NCI-H69 (cell line): ENCODE measurements at regions not wholly inside any gene's neighbourhood (a gene's known extent, or its start where the extent isn't known, plus 50 kb on each side); places are given as distances from the start of the nearest gene placed in this dataset.

ENCODE experiments used
- DNase-seq: peaks from one replicate; lab custom pipeline; 2025; lab: John Stamatoyannopoulos, UW

- no peak for DNase-seq
Observed at GRCh38 chr2:64221935-64222334, 77.7 kb upstream of the PELI1 start.

- no peak for DNase-seq
Observed at GRCh38 chr2:64222351-64222750, 78.1 kb upstream of the PELI1 start.

GRCh38 chr2:64223055-64223454 lies 78.8 kb upstream of the PELI1 start:
- no peak for DNase-seq

GRCh38 chr2:64225491-64225890 lies 81.3 kb upstream of the PELI1 start:
- DNase-seq, result peak; percentile 3

GRCh38 chr2:64226611-64227010 lies 82.4 kb upstream of the PELI1 start:
- peak; percentile 10 for DNase-seq

GRCh38 chr2:64227603-64228125 lies 83.4 kb upstream of the PELI1 start:
- DNase-seq, result no peak

GRCh38 chr2:64228126-64228678 lies 84.0 kb upstream of the PELI1 start:
- peak; percentile 96 for DNase-seq

GRCh38 chr2:64228918-64229317 lies 84.7 kb upstream of the PELI1 start:
- DNase-seq, result peak; percentile 8

GRCh38 chr2:64230540-64230939 lies 86.3 kb upstream of the PELI1 start:
- DNase-seq, result no peak

GRCh38 chr2:64232266-64232665 lies 88.0 kb upstream of the PELI1 start:
- DNase-seq, result no peak

GRCh38 chr2:64233376-64233922 lies 89.2 kb upstream of the PELI1 start:
- no peak for DNase-seq

GRCh38 chr2:64234150-64234549 lies 89.9 kb upstream of the PELI1 start:
- no peak for DNase-seq

GRCh38 chr2:64234785-64235184 lies 90.6 kb upstream of the PELI1 start:
- DNase-seq, result no peak

GRCh38 chr2:64237266-64237665 lies 93.0 kb upstream of the PELI1 start:
- DNase-seq, result no peak

GRCh38 chr2:64238799-64239198 lies 94.6 kb upstream of the PELI1 start:
- no peak for DNase-seq

GRCh38 chr2:64243081-64244036 lies 99.1 kb upstream of the PELI1 start:
- DNase-seq, result no peak

GRCh38 chr2:64244037-64244416 lies 99.8 kb upstream of the PELI1 start:
- no peak for DNase-seq

GRCh38 chr2:64245631-64246030 lies 101.4 kb upstream of the PELI1 start:
- no peak for DNase-seq

GRCh38 chr2:64246962-64247361 lies 102.7 kb upstream of the PELI1 start:
- no peak for DNase-seq

- no peak for DNase-seq
Observed at GRCh38 chr2:64249426-64249825, 105.2 kb upstream of the PELI1 start.

- no peak for DNase-seq
Observed at GRCh38 chr2:64250063-64250462, 105.8 kb upstream of the PELI1 start.

- DNase-seq, result no peak
Observed at GRCh38 chr2:64250751-64251423, 106.7 kb upstream of the PELI1 start.
